HT1080 (cell line): ENCODE measurements at regions not wholly inside any gene's neighbourhood (a gene's known extent, or its start where the extent isn't known, plus 50 kb on each side); places are given as distances from the start of the nearest gene placed in this dataset.
A peak's percentile ranks its signal among the peaks of the same experiment; 100 is the strongest.
"Not testable (repeated sequence)": the region's sequence is repeated elsewhere in the genome, so short reads cannot be mapped to it uniquely, and the experiment has no call there.

Source experiments
- DNase-seq: peaks from one replicate; pipeline ENCODE4 v3.0.0-alpha.2; 2015; ENCODE audit warnings: low read depth

- no peak for DNase-seq
Measured at GRCh38 chr16:72598696-72599095, 426.7 kb upstream of the PMFBP1 start.

DNA sequence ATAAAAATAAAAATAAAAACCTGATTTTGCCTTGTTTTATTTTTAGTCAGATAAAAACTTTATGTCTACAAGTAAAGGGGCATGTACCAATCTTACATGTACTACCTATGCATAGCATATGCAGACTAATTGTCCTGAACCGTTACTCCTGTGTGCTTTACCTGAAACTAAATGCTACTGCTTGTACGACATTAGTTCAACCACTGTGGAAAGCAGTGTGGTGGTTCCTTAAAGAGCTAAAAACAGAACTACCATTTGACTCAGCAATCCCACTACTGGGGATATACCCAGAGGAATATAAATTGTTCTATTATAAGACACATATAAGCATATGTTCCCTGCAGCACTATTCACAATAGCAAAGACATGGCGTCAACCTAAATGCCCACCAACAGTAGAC lies 426.0 kb upstream of the PMFBP1 start:
- no peak for DNase-seq

DNA sequence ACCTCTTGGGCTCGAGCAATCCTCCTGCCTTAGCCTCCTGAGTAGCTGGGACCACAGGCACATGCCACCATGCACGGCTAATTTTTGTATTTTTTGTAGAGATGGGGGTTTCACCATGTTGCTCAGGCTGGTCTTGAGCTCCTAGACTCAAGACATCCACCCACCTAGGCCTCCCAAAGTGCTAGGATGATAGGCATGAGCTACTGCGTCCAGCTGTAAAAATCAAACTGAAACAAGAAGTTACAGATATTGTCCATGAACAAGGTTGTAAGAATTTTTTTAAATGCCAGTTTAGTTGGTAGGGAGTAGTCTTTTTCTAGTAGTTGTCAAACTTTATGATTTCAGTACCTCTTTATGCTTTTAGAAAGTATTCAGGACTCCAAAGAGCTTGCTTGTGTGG lies 424.4 kb upstream of the PMFBP1 start:
- DNase-seq, result no peak

GRCh38 chr16:72590151-72590937 lies 418.4 kb upstream of the PMFBP1 start:
- DNase-seq, result no peak

- DNase-seq, result no peak
Measured at GRCh38 chr16:72588551-72588950, 416.6 kb upstream of the PMFBP1 start.

DNA sequence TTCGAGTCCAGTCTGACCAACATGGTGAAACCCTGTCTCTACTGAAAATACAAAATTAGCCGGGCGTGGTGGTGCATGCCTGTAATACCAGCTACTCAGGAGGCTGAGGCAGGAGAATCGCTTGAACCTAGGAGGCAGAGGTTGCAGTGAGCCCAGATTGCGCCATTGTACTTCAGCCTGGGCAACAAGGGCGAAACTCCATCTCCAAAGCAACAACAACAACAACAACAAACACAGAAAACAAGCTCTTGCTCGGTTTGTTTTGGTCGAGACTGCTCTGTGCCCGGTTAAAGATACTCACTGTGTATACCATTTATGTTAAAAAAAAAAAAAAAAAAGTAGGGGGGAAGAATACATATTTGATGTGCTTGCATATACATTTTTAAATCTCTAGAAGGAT lies 406.1 kb upstream of the PMFBP1 start:
- not testable (repeated sequence) for DNase-seq

DNA sequence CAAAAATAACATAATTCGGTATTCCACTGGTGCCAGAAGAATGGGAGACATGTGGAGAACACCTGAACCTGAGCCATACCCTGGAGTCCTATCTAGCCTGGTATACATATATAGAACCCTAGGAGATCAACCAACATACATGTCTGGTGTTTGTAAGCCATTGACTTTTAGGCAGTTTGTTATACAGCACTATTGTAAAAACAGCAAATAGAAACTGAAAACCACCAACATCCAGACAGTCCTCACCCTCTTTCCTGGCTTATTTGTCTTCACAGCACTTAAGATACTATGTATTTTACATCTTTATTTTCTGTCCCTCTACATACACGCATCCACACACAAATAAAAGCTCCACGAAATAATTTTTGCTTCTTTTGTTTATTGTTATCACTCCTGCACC lies 404.2 kb upstream of the PMFBP1 start:
- DNase-seq, result no peak

- no peak for DNase-seq
Measured at GRCh38 chr16:72569677-72570076, 397.7 kb upstream of the PMFBP1 start.

GRCh38 chr16:72568502-72568901 lies 396.5 kb upstream of the PMFBP1 start:
- DNase-seq, result no peak

DNA sequence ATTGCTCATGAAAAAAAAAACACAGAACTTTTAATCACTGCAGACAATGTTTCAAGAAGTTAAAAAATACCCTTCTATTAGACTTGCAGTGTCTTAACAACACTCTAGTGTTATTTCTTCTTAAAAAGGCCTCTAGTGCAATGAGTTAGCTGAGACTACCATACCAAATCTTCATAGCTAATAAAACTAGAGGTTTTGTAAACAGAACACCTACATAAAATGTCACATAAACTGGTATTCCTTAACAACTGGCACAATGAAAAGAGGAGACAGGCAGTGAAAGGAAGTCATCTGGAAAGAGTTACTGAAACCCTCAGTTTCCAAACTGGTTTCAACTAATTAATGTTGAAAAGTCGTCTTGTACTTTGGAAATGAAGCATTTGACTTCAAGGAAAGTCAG lies 394.2 kb upstream of the PMFBP1 start:
- no peak for DNase-seq

- DNase-seq, result no peak
Measured at GRCh38 chr16:72565106-72565505, 393.2 kb upstream of the PMFBP1 start.

DNA sequence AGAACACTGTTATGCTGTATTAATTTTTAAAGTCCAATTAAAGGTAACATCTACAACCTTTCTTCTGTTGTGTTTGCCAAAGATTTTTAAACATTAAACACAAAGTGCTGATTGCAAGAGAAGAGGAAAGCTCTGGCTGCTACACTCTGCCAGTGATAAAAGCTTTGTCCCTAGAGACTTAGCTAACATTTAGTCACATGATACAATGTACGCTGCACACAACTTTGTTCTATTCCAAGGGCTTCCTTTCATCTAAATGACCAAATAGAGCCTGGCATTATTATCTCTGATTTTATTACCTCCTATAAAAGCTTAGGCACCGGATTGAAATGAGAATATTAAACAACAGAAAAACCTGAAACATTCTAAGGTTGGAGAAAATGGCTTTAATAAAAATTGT lies 388.7 kb upstream of the PMFBP1 start:
- no peak for DNase-seq

GRCh38 chr16:72558501-72558900 lies 386.5 kb upstream of the PMFBP1 start:
- DNase-seq, result no peak

GRCh38 chr16:72554935-72555334 lies 383.0 kb upstream of the PMFBP1 start:
- peak; percentile 15 for DNase-seq

DNA sequence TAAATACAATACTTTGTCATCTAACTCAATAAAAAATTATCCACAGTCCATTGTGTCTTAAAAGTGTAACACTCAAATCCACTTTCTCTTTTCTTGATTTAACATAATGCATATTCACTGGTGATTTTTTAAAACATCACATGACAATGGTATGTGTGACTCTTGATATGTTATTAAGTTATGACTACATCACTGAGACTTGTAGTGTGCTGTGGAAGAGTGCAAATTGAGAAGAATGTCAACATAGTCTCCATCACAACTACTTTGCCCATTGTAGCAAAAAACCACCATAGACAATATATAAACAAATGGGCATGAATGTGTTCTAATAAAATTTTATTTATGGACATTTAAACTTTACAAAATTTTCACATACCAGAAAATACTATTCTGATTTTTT lies 380.7 kb upstream of the PMFBP1 start:
- DNase-seq, result no peak

GRCh38 chr16:72551649-72552048 lies 379.7 kb upstream of the PMFBP1 start:
- DNase-seq, result no peak

GRCh38 chr16:72549878-72550277 lies 377.9 kb upstream of the PMFBP1 start:
- no peak for DNase-seq

GRCh38 chr16:72542102-72542501 lies 370.1 kb upstream of the PMFBP1 start:
- no peak for DNase-seq

DNA sequence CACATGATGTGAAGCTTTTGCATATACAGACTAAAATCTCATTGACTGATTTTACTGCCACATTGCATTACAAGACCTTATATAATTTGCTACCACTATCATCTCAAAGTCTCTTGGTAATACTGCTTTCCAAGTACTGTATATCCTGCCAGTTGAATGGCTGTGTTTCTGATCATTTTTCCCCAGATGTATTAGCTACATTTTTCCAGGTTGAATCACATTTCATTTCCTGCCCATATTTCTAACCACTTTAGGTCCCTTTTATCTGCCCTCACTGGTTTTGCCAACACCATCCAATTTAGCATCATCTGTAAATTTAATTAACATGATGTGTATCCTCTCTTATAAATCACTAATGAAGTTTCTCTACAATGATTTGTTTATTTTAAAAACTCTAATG lies 365.7 kb upstream of the PMFBP1 start:
- DNase-seq, result peak; percentile 77

DNA sequence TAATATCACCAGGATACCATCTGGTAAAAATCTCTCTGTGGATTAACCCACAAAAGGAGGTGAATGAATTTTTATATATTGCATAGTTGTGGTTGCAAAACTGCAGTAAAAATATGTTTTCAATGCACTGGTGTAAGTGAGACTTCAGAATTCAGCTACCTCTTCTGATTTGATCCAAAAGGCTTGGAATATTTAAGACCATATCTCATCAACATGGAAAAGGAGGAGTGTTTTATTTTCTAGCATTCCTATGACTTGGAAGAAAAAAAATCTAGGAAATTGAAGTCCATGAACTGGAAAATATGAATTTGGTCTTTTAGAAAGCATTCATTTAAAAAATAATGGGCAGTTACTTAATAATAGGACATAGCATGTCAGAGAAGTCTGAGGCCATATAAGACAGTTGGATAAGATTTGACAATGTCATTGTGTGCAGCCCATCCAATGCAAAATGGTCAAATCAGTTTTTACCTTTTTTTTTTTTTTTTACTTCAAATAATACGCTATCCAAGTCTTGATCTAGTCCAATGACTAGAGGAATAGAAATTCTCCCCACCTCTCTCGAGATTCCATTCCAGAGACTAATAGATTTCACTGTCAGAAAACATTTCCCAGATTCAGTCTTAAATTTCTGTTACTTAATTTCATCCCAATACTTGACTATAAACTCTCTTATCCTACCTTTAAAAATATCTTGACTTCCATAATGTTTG lies 364.9 kb upstream of the PMFBP1 start:
- no peak for DNase-seq

- no peak for DNase-seq
Measured at GRCh38 chr16:72532906-72533410, 361.0 kb upstream of the PMFBP1 start.

GRCh38 chr16:72530434-72530833 lies 358.5 kb upstream of the PMFBP1 start:
- DNase-seq, result peak; percentile 90

DNA sequence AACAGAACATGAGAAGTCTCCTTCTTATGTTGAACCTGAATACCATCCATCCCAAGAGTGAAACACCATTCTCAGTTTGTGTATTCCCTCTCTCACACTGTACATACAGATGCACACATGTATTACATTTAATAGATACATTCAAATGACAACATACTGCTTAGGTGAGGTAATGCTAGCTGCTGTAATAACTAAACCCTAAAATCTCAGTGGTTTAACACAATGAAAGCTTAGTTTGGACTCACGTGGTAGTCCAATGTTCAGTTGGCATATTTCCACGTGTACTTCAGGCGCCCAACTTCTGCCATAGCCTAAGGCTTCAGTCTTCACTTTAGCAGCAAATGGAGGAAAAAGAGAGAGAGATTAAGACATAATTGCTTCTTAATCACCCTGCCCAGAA lies 351.1 kb upstream of the PMFBP1 start:
- DNase-seq, result no peak
